HEK293 (cell line): ENCODE measurements at regions not wholly inside any gene's neighbourhood (a gene's known extent, or its start where the extent isn't known, plus 50 kb on each side); places are given as distances from the start of the nearest gene placed in this dataset.

Source experiments
- CTCF ChIP-seq: fragments of 450-650 bp; formaldehyde crosslinking; IDR thresholded peaks from 2 replicates; pipeline ENCODE4 v1.5.1; 2016; ENCODE audit warnings: missing biosample characterization, missing genetic modification characterization
- EGR2 ChIP-seq: fragments of 450-650 bp; formaldehyde crosslinking; IDR thresholded peaks from 2 replicates; pipeline ENCODE4 v1.5.1; 2016; ENCODE audit warnings: low read depth, missing biosample characterization, missing genetic modification characterization
- KLF16 ChIP-seq: fragments of 450-650 bp; formaldehyde crosslinking; IDR thresholded peaks from 2 replicates; pipeline ENCODE4 v1.5.1; 2017; ENCODE audit warnings: missing biosample characterization, missing genetic modification characterization
- ZNF24 ChIP-seq: fragments of 450-650 bp; formaldehyde crosslinking; IDR thresholded peaks from 2 replicates; pipeline ENCODE4 v1.5.1; 2016; ENCODE audit warnings: missing biosample characterization, missing genetic modification characterization
- ZNF324 ChIP-seq: fragments of 450-650 bp; formaldehyde crosslinking; IDR thresholded peaks from 2 replicates; pipeline ENCODE4 v1.5.1; 2016; ENCODE audit warnings: missing biosample characterization, missing genetic modification characterization
- ZNF449 ChIP-seq: fragments of 450-650 bp; formaldehyde crosslinking; IDR thresholded peaks from 2 replicates; pipeline ENCODE4 v1.5.1; 2017; ENCODE audit warnings: missing biosample characterization, mild to moderate bottlenecking, missing genetic modification characterization, moderate library complexity
- ZNF510 ChIP-seq: fragments of 450-650 bp; formaldehyde crosslinking; IDR thresholded peaks from 2 replicates; pipeline ENCODE4 v1.5.1; 2018; ENCODE audit warnings: mild to moderate bottlenecking, missing genetic modification characterization, missing biosample characterization; ENCODE audit not compliant: insufficient replicate concordance
- ZNF571 ChIP-seq: fragments of 450-650 bp; formaldehyde crosslinking; IDR thresholded peaks from 2 replicates; pipeline ENCODE4 v1.5.0; 2017; ENCODE audit warnings: missing biosample characterization, missing genetic modification characterization
- ZNF580 ChIP-seq: fragments of 450-650 bp; formaldehyde crosslinking; IDR thresholded peaks from 2 replicates; pipeline ENCODE4 v1.5.1; 2016; ENCODE audit warnings: missing biosample characterization, missing genetic modification characterization
- ZNF843 ChIP-seq: fragments of 450-650 bp; formaldehyde crosslinking; IDR thresholded peaks from 2 replicates; pipeline ENCODE4 v1.5.1; 2016; ENCODE audit warnings: missing biosample characterization, missing genetic modification characterization
- ZSCAN4 ChIP-seq: fragments of 450-650 bp; formaldehyde crosslinking; IDR thresholded peaks from 2 replicates; pipeline ENCODE4 v1.5.1; 2017; ENCODE audit warnings: missing biosample characterization, missing genetic modification characterization

GRCh38 chr6:91961671-91962070 lies 1374.8 kb upstream of the MAP3K7 start:
- TF ChIP-seq ZSCAN4 (tag by site-specific recombination), result no peak
- no peak for TF ChIP-seq ZNF24
- no peak for TF ChIP-seq CTCF (tag by site-specific recombination)
- TF ChIP-seq ZNF843 (tag by site-specific recombination), result no peak
- no peak for TF ChIP-seq ZNF580 (tag by site-specific recombination)
- no peak for TF ChIP-seq EGR2 (tag by site-specific recombination)
- no peak for TF ChIP-seq ZNF449 (tag by site-specific recombination)
- TF ChIP-seq KLF16, result no peak
- no peak for TF ChIP-seq ZNF510 (tag by site-specific recombination)
- no peak for TF ChIP-seq ZNF324 (tag by site-specific recombination)
- TF ChIP-seq ZNF571 (tag by site-specific recombination), result no peak
